Gastroesophageal sphincter (tissue), 3 donors: ENCODE measurements at regions not wholly inside any gene's neighbourhood (a gene's known extent, or its start where the extent isn't known, plus 50 kb on each side); places are given as distances from the start of the nearest gene placed in this dataset.

Source experiments
- EP300 ChIP-seq: sonication (generic); formaldehyde crosslinking; IDR thresholded peaks from one replicate; pipeline ENCODE4 v1.6.1; 2017; ENCODE audit warnings: antibody characterized with exemption, mild to moderate bottlenecking
- POLR2A ChIP-seq, 2 donors: fragments of 450-650 bp; IDR thresholded peaks; one replicate each; pipeline ENCODE4 v1.6.1; 2017; ENCODE audit warnings: antibody characterized with exemption in 2 of 2, mild to moderate bottlenecking in 2 of 2, moderate library complexity in 1 of 2
- POLR2AphosphoS5 ChIP-seq: sonication (generic); formaldehyde crosslinking; IDR thresholded peaks from one replicate; pipeline ENCODE4 v1.6.1; 2017; ENCODE audit warnings: antibody characterized with exemption
- TF ChIP-seq, protein P1 (sequence below), 4 experiments: fragments of 200-600 bp in 2 of 4; fragments of 450-650 bp in 2 of 4; sonication (generic) in 1 of 4; IDR thresholded peaks; one replicate each; pipeline ENCODE4 v1.5.1; 2017 to 2019; ENCODE audit warnings: antibody characterized with exemption in 4 of 4, mild to moderate bottlenecking in 2 of 4, moderate library complexity in 2 of 4

DNA sequence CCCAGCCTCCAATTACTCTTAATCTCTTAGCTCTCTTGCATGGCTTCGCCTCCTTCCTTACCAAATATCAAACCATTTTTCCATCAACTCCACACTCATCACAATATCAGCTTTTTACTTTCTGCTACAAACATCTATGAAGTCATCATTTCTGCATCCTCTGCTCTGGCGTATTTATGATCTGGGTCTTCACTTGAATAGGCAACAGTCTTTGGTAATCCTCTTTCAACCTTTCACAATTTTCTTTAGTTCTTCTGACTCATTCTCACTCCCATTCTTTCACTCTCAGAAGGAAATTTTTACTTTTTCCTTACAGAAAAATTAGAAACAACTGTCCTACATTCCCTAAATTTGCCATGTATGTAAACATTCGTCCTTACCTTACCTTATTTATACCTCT is 522.4 kb downstream of the HDGFL1 start:
- TF ChIP-seq, protein P1, sequence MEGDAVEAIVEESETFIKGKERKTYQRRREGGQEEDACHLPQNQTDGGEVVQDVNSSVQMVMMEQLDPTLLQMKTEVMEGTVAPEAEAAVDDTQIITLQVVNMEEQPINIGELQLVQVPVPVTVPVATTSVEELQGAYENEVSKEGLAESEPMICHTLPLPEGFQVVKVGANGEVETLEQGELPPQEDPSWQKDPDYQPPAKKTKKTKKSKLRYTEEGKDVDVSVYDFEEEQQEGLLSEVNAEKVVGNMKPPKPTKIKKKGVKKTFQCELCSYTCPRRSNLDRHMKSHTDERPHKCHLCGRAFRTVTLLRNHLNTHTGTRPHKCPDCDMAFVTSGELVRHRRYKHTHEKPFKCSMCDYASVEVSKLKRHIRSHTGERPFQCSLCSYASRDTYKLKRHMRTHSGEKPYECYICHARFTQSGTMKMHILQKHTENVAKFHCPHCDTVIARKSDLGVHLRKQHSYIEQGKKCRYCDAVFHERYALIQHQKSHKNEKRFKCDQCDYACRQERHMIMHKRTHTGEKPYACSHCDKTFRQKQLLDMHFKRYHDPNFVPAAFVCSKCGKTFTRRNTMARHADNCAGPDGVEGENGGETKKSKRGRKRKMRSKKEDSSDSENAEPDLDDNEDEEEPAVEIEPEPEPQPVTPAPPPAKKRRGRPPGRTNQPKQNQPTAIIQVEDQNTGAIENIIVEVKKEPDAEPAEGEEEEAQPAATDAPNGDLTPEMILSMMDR (IDR thresholded peaks at IDR 0.05) = no peak
- TF ChIP-seq POLR2A (IDR thresholded peaks at IDR 0.05) (no peak), POLR2AphosphoS5 (no peak), EP300 (no peak)
